ENCODE measurements at regions not wholly inside any gene's neighbourhood (a gene's known extent, or its start where the extent isn't known, plus 50 kb on each side); places are given as distances from the start of the nearest gene placed in this dataset.

DNA sequence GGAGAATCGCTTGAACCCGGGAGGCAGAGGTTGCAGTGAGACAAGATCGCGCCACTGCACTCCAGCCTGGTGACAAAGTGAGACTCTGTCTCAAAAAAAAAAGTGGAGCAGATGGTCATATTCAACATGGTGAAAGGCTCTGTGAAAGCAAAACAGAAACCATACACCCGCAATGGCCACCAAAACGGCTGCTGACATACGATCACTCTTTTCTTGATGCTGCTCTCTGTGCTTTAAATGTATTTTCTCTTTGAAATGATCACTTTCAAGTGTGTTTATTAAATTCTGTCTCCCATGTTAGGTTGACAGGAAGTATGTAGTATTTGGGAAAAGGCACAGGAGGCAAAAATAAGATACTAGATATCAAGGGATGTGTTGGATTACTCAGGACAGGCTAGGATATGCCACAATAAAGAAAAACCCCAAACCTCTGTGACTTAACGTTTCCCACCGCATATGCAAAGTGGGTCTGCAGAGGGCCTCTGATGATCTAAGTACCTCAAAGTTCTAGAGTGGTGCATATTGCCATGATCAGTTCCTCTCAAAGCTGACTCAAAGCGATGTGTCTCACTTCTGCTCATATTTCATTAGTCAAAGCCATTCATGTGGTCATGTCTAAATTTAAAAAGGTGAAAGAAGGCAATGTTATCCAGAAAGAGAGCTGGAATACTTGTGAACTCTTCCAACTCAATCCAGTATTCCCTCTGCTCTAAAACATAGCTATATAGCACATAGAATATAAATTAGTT is 155.1 kb upstream of the SOX4 start:
- Histone ChIP-seq H3K27me3 (ENCODE audit: insufficient read depth, low read length) (no peaks in the 10 kb centered on the region), H4K20me1 (ENCODE audit: insufficient read depth, low read length) (no peaks in the 10 kb centered on the region), H3K9me2 (ENCODE audit: low read depth, low read length) (no peaks in the 10 kb centered on the region), H2AFZ (ENCODE audit: low read length) (no peak overlapping the region), H3F3A (ENCODE audit: insufficient read depth, low read length) (no peaks in the 10 kb centered on the region), H3K4me1 (ENCODE audit: insufficient read depth, low read length, severe bottlenecking) (peaks cover 9% of the 10 kb centered on the region), H3K9ac (ENCODE audit: low read length) (no peak overlapping the region), H3K79me2 (ENCODE audit: insufficient read depth, low read length) (no peaks in the 10 kb centered on the region), H3K27ac (ENCODE audit: low read depth, low read length, poor library complexity, severe bottlenecking) (no peak overlapping the region), H3K9me3 (ENCODE audit: low read length) (no peaks in the 10 kb centered on the region), H3K4me3 (ENCODE audit: low read depth, low read length, poor library complexity, severe bottlenecking) (no peak overlapping the region), H3K4me2 (ENCODE audit: low read length) (peak overlapping the region; percentile 12; the same call in 1 of the 2 replicates), H3K36me3 (ENCODE audit: insufficient read depth, low read length) (no peaks in the 10 kb centered on the region)
- TF ChIP-seq EZH2 (IDR thresholded peaks at IDR 0.05; ENCODE audit: borderline replicate concordance, low read length) (no peak), CTCF (IDR thresholded peaks at IDR 0.05; ENCODE audit: low read length) (no peak)

DNA sequence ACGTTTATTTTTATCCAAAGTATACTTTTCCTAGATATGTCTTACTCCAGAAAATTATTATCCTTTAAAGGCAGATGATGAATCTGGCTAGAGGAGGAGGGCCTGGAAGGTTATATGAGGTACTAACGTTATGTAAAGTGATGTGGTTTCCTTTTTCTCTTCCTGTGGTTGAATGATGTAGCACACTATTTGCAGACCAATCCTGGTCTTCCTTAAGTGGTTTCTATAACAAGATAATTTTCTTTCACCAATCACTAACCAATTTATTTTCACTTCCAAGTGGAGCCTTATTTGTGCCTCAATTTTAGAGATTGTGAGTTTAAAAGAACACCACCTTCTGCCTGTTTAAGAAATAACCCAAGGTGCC is 154.6 kb upstream of the SOX4 start:
- H3K4me2 ChIP-seq (ENCODE audit: low read length), result no peak overlapping the region
- H3K9ac ChIP-seq (ENCODE audit: low read length), result no peak overlapping the region
- no peaks in the 10 kb centered on the region for H3K27me3 ChIP-seq (ENCODE audit: insufficient read depth, low read length)
- H3K27ac ChIP-seq (ENCODE audit: low read depth, low read length, poor library complexity, severe bottlenecking), result no peak overlapping the region
- no peaks in the 10 kb centered on the region for H3K36me3 ChIP-seq (ENCODE audit: insufficient read depth, low read length)
- H3K4me3 ChIP-seq (ENCODE audit: low read depth, low read length, poor library complexity, severe bottlenecking), result no peak overlapping the region
- H4K20me1 ChIP-seq (ENCODE audit: insufficient read depth, low read length), result no peaks in the 10 kb centered on the region
- no peak for TF ChIP-seq CTCF (IDR thresholded peaks at IDR 0.05; ENCODE audit: low read length)
- no peak for TF ChIP-seq EZH2 (IDR thresholded peaks at IDR 0.05; ENCODE audit: borderline replicate concordance, low read length)
- H3K79me2 ChIP-seq (ENCODE audit: insufficient read depth, low read length), result no peaks in the 10 kb centered on the region
- peaks cover 9% of the 10 kb centered on the region for H3K4me1 ChIP-seq (ENCODE audit: insufficient read depth, low read length, severe bottlenecking)
- H2AFZ ChIP-seq (ENCODE audit: low read length), result no peak overlapping the region
- no peaks in the 10 kb centered on the region for H3F3A ChIP-seq (ENCODE audit: insufficient read depth, low read length)
- H3K9me2 ChIP-seq (ENCODE audit: low read depth, low read length), result no peaks in the 10 kb centered on the region
- no peaks in the 10 kb centered on the region for H3K9me3 ChIP-seq (ENCODE audit: low read length)

- Histone ChIP-seq H3K27ac (ENCODE audit: low read depth, low read length, poor library complexity, severe bottlenecking) (no peak overlapping the region), H3K4me1 (ENCODE audit: insufficient read depth, low read length, severe bottlenecking) (peaks cover 9% of the 10 kb centered on the region), H3K27me3 (ENCODE audit: insufficient read depth, low read length) (no peaks in the 10 kb centered on the region), H3K4me3 (ENCODE audit: low read depth, low read length, poor library complexity, severe bottlenecking) (no peak overlapping the region), H3K9ac (ENCODE audit: low read length) (no peak overlapping the region), H3K36me3 (ENCODE audit: insufficient read depth, low read length) (no peaks in the 10 kb centered on the region), H3F3A (ENCODE audit: insufficient read depth, low read length) (no peaks in the 10 kb centered on the region), H3K9me2 (ENCODE audit: low read depth, low read length) (no peaks in the 10 kb centered on the region), H4K20me1 (ENCODE audit: insufficient read depth, low read length) (no peaks in the 10 kb centered on the region), H3K79me2 (ENCODE audit: insufficient read depth, low read length) (no peaks in the 10 kb centered on the region), H2AFZ (ENCODE audit: low read length) (no peak overlapping the region), H3K4me2 (ENCODE audit: low read length) (no peak overlapping the region), H3K9me3 (ENCODE audit: low read length) (no peaks in the 10 kb centered on the region)
- no peak for TF ChIP-seq CTCF (IDR thresholded peaks at IDR 0.05; ENCODE audit: low read length)
- no peak for TF ChIP-seq EZH2 (IDR thresholded peaks at IDR 0.05; ENCODE audit: borderline replicate concordance, low read length)
Observed at GRCh38 chr6:21441386-21441785, 152.2 kb upstream of the SOX4 start.

Data from OCI-LY1 (cell line).